ENCODE measurements at regions not wholly inside any gene's neighbourhood (a gene's known extent, or its start where the extent isn't known, plus 50 kb on each side); places are given as distances from the start of the nearest gene placed in this dataset.

DNA sequence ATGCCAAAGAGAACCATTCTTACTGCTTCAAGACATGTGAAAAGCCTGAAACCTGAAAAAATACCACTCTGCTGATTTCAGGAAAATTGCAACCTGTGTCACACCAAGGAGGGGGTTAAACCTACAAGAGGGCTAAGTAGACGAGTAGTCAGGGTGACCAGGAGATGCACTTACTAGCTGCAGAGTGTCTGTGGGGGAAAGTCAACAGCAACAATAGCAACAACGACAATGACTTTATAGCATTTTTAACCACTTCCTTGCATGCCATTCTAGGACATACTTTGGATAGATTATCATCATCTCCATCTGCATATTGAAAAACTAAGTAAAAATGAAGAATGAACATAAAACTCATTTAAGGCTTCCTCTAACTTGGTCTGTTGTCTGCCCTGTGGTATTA lies 902.7 kb downstream of the BCL11B start:
- DNase-seq (ENCODE audit: low read depth): no peak
- no peak for TF ChIP-seq CTCF (conservative IDR thresholded peaks at IDR 0.05; ENCODE audit: low read depth, low read length)
- no peak overlapping the region for H3K4me3 ChIP-seq (ENCODE audit: low read depth, low read length)

GRCh38 chr14:98370352-98370751 lies 901.6 kb downstream of the BCL11B start:
- TF ChIP-seq CTCF (conservative IDR thresholded peaks at IDR 0.05; ENCODE audit: low read depth, low read length): no peak
- no peak for DNase-seq (ENCODE audit: low read depth)
- no peak overlapping the region for H3K4me3 ChIP-seq (ENCODE audit: low read depth, low read length)

GRCh38 chr14:98371141-98371540 lies 900.9 kb downstream of the BCL11B start:
- TF ChIP-seq CTCF (conservative IDR thresholded peaks at IDR 0.05; ENCODE audit: low read depth, low read length): no peak
- DNase-seq (ENCODE audit: low read depth): no peak
- no peak overlapping the region for H3K4me3 ChIP-seq (ENCODE audit: low read depth, low read length)

DNA sequence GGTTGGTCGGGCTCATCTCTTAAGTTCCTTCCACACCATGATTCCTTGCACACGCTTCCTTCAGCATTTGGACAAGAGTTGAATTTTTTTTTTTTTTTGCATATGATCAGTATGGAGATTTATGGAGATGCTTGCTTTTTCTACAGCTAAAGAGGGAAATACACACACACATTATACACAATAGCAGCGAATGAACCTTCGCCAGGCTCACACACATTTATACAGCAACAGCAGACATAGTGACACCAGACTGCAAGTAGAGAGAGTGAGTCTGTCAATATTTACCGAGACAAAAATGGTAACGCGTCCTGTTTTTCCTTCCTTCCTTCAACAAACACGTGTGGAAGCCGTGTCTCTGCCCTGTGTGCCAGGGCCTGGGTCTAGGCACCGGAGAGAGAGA lies 897.9 kb downstream of the BCL11B start:
- TF ChIP-seq CTCF (conservative IDR thresholded peaks at IDR 0.05; ENCODE audit: low read depth, low read length): no peak
- no peak overlapping the region for H3K4me3 ChIP-seq (ENCODE audit: low read depth, low read length)
- no peak for DNase-seq (ENCODE audit: low read depth)

- no peak for DNase-seq (ENCODE audit: low read depth)
- no peak overlapping the region for H3K4me3 ChIP-seq (ENCODE audit: low read depth, low read length)
- no peak for TF ChIP-seq CTCF (conservative IDR thresholded peaks at IDR 0.05; ENCODE audit: low read depth, low read length)
These were observed 896.4 kb downstream of the BCL11B start for GRCh38 chr14:98375566-98375965.

DNA sequence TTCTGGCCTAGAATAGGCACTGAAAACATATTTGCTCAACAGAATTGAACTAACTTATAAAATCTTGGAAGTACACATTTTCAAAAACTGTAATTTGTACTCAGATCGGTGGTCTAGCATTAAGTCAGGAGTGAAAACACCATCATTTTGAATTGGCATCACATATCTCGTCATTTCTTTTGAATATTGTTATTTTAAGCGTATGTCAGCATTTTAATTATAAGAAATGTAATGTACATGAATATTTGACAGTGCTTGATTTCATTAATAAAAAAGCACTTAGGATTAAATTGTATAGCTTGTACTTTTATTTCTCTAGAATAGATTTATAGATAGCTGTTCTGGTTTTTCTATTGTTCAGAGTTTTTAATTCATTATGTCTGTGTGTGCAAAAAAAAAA lies 892.2 kb downstream of the BCL11B start:
- TF ChIP-seq CTCF (conservative IDR thresholded peaks at IDR 0.05; ENCODE audit: low read depth, low read length): no peak
- no peak for DNase-seq (ENCODE audit: low read depth)
- H3K4me3 ChIP-seq (ENCODE audit: low read depth, low read length): no peak overlapping the region

- no peak for TF ChIP-seq CTCF (conservative IDR thresholded peaks at IDR 0.05; ENCODE audit: low read depth, low read length)
- DNase-seq (ENCODE audit: low read depth): no peak
- no peak overlapping the region for H3K4me3 ChIP-seq (ENCODE audit: low read depth, low read length)
These were observed 889.3 kb downstream of the BCL11B start for GRCh38 chr14:98382662-98383061.

All from choroid plexus epithelial cell (primary cell).